ENCODE measurements at regions not wholly inside any gene's neighbourhood (a gene's known extent, or its start where the extent isn't known, plus 50 kb on each side); places are given as distances from the start of the nearest gene placed in this dataset.
"Not testable (repeated sequence)": the region's sequence is repeated elsewhere in the genome, so short reads cannot be mapped to it uniquely, and the experiment has no call there.

DNA sequence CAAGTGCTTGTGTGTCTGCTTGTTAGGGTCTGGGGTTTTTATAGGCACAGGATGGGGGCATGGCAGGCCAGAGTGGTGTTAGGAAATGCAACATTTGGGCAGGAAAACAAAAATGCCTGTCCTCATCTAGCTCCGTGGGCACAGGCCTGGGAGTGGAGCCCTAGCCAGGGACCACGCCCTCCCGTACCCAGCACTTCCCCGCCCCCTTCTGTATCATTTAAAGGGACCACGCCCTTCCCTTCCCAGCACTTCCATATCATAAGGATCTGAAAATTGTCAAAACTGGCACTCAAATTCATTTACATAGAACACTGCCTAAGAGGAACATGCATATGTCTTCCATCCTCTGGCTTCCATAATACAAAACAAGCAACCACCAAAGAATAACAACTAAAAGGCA is 185.8 kb downstream of the B3GLCT start:
- DNase-seq = no peak

DNA sequence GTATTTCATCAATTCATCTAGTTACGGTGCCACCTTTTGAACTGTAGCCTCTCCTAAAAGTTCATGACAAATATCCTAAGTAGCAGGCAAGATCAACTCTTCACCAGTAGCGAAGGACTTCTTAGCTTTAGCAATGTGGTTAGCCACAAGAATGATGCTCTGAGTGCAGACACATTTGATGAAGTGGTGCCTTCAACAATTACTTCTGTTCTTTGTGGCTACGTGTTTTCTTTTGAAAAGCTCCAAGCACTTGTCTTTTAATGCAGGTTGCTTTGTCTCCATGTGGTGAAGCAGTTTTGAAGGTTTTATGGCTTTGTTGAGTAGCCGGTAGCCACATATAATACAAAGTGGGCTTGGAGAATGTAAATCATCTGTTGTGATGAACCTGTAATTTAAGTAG is 194.7 kb downstream of the B3GLCT start:
- no peak for DNase-seq

DNA sequence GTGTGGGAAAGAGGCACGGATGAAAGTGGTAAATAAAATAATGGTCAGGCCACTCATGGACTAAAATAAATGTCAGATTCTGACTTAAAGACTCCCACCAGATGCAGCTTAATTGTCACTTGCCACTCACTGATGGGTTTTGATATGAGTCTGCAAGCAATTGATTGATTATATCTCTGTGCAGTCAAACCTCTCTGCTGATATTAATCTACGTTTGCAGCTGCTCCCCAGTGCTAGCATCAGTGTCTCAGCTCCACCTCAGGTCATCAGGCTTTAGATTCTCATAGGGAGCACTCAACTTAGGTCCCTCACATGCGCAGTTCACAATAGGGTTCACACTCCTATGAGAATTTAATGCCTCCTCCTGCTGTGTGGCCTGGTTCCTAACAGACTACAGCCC is 195.3 kb downstream of the B3GLCT start:
- no peak for DNase-seq

DNA sequence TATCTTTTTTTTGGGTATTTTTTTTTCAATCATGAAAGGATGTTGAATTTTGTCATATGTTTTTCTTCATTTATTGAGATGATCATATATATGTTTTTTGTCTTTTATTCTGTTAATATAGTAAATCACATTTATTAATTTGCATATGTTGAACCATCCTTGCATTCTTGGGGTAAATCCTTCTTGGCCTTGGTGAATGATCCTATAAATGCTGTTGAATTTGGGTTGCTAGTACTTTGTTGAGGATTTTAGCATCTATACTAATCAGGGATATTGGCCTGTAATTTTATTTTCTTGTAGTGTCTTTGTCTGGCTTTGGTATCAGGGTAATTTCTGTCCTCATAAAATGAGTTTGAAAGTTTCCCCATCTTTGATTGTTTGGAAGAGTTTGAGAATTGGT is 199.9 kb downstream of the B3GLCT start:
- DNase-seq = no peak

DNA sequence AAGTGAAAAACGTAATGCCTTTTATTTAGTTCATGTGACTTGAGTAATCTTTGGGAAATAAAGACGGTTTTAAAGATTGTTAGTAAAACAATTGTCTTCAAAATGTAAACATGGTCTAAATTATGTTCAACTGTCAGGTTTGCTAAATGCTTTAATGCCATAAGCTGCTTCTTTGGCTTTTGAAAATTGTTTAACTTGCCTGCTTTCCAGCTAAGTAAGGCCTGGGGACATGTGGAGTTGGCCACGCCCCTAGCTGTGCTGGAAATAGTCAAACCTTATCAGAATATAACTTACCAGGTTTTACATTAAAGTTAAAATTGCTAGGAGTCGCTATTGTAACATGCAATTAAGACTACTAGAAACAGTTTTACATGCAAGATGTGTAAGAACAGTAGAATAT is 203.9 kb downstream of the B3GLCT start:
- not testable (repeated sequence) for DNase-seq

DNA sequence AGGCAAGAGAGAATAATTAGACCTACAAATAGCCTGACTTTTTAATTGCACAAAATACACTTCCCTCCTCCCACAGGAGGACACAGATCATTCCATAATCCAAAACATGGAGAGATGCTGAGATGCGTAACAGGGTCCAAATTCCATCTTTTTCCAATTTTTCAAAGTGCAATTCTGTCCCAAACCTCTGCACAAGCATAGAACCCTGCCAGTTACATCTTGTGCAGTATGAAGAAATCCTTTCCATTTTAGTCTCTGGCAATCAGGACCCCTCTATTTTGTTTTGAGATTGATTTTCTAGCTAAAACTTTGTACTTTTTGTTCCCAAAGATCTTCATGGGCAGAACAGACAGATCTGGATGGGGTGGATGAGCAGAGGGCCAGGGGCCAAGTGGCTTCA is 209.2 kb downstream of the B3GLCT start:
- DNase-seq = no peak

DNA sequence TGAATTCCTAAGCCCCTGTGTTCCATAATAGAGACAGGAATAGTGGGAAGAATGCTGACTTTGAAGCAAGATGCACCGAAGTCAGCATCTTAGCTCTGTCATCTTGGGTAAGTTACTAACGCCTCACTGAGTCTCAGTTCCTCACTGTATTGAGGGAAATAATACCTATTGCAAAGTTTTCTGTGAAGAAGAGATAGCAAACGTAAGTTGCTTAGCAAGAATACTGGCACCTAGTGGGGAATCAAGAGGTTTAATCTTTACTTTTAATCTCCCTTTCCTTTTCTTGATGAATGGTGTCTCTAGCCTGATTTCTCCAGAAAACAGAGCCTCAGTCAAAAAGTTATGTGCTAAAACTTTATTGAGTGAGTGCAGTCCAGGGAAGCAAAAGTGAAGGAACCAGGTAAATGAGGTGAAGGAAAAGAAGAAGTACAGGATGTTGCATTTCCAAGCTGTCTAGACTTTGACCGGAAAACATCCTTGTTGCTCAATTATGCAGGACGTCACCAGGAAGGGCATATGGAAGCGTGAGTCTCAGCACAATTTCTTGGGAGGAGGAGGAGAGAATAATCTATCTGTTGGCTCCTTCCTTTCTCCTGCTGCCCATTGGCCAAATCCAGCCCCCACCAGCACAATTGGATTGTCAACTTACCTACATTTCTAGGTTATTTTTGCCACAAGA is 210.0 kb downstream of the B3GLCT start:
- no peak for DNase-seq

DNA sequence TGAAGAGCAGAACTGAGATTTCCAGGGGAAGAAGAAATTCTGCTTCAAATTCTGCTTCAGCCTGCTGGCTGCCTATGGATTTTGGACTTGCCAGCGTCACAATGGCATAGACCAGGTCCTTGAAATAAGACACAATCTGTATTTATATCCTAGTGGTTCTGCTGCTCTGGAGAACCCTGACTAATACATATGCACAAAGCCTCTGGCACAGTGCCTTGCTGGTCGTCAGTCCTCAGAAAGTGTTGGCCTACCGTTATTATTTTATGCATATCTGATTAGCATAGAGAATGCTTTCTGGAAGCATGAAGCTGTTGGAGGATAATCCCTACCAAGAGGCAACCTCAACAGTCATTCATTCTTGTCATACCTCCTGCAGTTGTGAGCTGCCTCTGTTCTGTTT is 213.7 kb downstream of the B3GLCT start:
- no peak for DNase-seq

DNA sequence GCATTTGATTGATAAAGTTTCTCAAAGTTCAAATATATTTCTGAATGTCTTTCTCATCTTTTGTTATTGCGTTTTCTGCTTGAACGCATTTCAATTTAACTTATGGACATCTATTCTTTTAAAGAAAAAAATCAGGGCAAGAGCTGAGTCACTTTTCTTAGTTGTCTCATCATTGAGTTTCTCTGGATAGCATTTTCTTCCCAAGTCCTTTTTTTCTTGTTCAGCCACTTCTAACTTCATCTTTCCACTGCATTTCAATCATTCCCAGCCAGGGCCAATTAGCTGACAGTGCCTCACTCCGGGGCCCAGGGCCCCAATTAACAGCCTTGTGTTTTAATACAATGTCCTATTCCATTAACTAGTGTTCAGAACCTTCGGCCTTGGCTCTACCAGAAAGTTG is 216.3 kb downstream of the B3GLCT start:
- DNase-seq = no peak

DNA sequence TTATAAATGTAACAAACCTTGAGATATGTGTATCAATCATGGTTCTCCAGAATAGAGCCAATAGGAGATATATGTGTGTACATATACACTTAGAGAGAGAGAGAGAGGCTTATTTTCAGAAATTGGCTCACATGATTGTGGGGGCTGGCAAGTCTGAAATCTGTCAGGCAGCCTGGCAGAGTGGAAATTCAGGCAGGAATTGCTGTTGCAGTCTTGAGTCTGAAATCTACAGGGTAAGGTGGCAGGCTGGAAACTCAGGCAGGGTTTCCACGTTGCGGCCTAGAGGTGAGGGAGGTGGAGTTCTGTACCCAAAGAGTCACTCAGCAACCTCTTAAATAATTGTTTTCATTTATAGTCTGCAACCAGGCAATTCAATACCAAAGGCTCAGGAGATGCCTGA is 218.4 kb downstream of the B3GLCT start:
- DNase-seq = no peak

DNA sequence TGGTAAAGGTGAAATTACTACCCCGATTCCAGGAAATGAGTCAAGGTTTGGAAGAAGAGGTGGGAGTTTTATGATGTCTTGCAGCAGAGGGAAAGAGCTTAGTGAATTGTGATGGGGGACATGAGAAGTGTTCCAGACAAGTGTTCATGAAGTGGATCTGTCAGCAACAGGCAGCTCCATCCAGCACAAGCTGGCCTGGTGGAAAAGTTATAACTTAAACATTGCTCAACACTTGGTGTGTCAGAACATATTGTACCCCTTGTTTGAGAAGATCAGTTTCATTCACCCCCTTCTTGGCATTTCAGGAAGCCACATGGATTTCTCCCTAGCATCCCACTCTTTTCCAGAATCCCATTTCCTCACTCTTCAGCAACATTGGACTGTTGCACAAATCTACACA is 222.0 kb downstream of the B3GLCT start:
- no peak for DNase-seq

DNA sequence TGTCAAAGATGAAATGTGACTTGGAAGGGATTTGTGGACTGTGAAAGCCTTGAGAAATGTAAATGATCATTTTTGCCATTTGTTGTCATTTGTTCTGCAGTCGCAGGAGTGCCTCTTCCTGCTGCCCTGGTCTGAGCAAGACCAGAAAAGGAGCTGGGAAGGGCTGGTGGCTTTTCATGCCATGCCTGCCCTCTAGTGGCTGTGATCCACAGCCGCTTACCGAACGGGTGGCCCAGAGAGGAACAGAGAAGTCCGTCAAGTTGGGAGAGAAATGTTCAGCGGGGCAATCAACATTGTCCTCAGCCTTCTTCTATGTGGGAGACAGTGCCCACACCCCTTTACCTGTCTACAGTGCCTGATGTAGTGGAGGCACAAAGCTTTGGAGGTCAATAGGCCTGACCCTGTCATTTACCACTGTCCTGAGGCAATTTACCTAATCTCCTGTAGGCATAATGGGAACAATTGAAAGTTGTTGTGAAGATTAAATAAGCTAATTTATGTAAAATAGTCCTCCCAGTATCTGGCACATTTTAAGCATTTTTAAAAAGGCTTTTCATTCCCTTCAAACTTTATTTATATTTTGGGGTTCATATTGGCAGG is 224.5 kb downstream of the B3GLCT start:
- no peak for DNase-seq

DNA sequence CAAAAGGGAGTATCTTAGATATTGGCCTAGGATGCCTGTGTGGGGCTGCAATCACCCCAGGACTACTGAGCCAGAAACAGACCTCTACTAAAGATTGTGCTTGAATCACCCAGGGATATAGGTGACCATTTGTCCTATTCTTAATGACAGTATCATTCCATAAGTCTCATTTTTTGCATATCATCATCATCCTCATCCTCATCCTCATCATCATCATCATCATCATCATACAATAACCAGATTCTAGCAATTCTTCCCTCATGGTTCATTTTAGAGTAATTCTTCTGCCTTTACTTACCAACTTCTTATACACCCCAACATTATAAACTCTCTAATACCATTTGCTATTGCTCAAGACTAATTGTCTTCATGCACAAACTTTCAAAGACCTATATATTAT is 226.6 kb downstream of the B3GLCT start:
- no peak for DNase-seq

DNA sequence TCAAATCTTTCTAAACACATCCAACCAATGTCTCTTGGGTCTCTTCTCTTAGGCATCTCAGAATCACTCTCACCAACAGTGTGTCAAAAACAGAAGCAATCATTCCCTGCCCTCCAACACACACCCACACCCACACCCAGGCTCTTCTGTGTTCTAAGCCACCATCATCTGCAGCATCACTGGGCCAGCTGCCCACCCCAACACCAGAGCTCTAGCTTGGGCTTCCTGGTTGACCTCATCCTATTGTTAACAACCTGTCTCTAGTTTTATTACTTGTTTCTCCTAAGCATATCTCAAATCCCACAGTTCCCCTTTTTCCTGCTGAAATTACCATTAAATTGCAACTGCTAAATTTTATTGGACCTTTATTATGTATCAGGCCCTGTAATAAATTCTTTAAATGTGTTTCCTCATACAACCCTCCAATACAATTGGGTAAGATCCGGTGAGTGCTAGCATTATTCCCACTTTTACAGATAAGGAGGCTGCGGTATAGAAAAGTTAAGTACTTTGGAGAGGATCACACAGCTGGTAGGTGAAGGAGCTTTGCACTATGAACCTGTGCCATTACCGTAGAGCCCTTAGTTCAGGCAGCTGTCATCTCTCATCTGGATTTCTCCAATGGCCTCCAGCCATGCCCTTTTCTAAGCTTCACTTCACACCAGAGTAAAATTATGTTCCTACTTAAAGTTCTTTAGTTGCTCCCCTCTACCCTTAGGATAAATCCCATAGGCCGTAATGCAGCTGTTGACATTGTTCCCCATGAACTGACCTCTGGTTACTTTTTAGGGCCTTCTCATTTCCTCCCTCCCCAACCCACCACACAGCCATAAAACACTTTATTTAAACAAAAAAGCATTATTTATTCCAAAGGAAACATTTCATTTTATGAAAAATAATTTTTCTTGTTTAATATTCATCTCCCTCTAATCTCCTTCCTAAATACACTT is 227.7 kb downstream of the B3GLCT start:
- no peak for DNase-seq

DNA sequence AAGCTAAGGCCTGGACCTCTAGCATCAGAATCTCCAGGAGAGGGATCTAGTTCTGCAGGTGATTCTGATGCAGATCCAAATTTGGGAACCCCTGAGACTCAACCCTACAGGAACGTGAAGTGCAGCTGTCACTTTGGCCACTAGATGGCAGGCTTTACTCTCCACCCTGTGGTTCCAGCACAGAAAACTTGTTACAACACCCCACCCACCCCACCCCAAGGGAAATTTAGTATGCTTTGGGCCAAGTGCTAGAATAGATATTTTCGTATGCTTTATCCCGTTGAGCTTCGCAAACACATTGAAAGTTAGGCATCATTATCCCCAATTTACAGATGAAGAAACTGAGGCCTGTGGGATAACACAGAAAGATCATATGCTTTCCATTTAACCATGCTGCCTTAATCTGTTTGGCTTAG is 232.0 kb downstream of the B3GLCT start:
- peak; percentile 3 for DNase-seq

DNA sequence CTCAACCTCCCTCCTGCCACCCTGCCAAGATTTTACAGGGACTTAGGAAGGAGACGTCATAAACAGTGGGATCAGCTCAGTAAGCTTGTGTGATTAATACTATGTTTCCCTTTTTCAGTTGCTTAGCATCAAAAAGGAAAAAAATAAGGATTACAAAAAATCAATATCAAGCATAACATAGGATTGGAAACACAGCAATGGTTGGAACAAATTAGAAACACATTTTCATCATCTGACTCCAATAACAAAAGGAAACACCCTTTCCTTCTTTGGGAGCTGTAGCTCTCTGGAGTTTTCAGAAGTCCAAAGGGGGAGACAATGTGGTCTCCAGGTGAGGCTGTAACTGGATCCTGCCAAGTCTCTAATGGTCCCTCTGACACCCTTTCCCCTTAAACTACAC is 233.4 kb downstream of the B3GLCT start:
- no peak for DNase-seq

DNA sequence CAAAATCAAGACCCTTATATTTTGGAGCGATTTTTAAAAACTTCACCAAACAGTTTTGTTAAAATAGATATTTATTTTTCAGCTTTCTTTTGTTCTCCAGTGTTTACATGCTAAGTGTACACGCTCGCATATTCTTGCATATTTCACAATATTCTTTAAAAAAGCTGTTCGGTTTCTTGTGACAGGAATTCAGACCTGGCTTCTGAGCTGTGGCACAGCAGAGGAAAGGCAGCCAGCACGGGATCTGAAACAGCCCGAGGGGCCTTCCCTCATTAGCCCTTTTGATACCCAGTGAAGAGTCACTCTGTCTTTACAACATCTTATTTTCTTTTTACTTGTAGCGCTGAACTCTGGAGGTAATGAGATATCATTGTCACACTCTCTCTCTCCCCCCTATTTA is 234.0 kb downstream of the B3GLCT start:
- no peak for DNase-seq

DNA sequence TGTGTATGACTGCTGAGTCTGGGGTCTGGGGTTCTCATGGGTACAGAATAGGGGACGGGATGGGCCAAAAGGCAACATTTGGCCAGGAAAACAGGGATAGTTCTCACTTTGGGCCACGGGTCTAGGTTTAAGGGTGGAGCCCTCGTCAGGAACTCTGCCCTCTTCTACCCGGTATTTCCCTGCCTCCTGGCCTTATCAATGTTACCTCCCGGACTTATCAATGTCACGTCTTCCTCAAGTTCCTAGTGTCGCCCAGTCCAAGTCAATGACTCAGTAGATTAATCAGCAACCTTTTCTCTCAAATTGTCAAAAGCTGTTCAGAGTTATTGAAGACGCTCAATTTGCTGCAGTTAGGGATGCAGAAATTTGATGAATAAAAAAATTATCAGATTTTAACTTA is 234.8 kb downstream of the B3GLCT start:
- DNase-seq = no peak

DNA sequence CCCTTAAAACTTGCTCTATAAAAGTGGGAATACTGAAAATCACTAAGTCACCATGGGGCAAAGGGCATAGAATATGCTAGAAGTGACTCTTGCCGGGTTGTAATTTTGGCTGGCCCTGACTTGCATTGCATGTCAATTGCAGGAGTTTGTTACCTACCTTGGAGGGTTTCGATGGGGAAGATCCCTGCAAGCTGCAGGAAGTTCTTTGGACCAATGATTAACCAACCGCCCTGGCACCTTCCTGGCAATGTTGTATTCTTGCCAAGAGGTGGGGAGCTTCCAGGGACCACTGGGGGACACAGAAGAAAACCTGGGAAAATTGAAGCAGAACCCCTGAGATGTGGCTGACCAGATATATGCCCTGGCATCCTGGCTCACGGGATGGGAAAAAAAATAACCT is 235.8 kb downstream of the B3GLCT start:
- DNase-seq = no peak

DNA sequence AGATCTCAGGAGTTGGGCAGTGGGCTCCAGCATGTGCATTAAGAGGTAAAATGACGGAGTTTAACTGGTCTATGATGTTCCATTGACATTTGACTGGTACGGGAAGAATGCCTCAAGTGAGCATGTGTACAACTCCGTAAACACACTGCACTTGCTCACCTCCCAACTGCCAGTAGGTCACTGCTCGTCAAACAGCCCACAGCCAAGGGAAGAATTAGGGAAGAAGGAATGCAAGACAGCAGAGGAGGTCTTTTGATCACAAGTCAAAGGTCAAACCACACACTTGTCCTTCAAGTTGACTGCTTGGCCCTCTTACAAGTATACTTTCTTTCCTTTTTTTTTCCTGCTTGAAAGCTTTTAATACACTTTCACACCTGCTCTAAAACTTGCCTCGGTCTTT is 236.7 kb downstream of the B3GLCT start:
- no peak for DNase-seq

DNA sequence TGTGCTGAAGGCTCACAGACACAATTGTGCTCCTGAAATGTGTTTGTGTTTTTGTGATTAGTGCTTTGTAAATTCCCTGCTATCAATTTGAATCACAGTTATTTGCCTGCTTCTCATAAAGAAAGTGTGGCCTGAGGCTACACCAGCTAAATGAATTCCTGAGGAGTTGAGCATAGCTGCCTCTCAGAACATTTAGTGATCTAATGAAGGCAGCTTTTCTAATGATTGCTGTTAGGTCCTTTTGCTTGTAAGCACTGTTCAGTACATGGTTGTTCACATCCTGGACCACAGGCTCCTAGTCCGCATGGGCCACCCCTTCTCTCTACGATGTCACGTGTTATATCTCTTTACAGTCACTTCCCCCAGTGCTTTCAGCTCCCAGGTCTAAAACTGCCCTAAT is 238.2 kb downstream of the B3GLCT start:
- no peak for DNase-seq

DNA sequence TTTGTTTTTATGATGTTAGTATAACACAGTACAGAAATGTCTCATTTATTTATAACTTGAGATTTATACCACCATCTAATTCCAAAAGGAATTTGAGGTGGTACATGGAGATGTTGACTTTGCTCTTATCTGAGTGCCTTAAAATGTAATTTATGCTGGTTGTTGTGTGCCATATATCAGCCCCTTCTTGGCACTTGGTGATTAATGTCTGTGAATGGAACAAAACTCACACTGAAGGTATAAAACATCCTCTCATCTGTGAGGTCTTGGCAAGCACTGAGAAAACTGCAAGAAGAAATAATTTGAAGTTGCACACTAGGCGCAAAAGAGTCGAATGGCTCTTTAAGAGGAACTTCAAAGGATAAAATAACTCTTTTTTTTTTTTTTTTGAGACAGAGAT is 240.4 kb downstream of the B3GLCT start:
- no peak for DNase-seq

DNA sequence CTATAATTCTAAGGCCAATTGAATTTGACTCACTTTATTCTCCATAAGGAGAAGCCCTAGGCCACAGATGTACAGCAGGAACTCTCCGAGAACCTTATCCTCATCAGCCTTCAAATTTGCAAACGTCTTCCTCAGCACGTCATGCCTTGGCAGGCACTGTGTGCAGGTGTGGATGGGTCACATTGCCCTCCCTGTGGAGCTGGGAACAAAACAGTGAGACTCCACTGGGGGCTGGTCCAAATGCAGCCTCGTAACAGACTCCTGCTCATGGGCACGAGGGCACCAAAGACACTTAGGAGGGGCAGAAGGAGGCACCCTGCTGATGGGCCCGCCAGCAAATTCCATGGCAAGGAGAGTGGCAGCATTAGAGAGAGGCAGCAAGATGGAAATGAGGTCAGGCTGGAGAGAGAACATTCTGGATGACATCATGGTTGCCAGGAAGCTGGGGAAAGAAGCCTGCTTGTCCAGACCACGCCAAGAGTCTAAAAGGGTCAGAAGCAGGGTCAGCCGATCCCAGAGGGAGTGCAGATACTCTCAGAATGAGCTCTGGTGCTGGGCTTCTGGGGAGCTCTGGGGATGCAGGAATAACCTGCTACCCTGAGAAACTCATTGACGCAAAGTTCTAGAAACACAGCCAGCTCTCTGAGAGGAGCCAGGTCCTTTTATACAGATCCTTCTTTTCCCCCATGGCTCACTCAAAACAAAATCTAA is 242.2 kb downstream of the B3GLCT start:
- DNase-seq = no peak

Measured in NCI-H1048 (cell line).